ENCODE measurements at regions not wholly inside any gene's neighbourhood (a gene's known extent, or its start where the extent isn't known, plus 50 kb on each side); places are given as distances from the start of the nearest gene placed in this dataset.

- Histone ChIP-seq H3K27me3 (ENCODE audit: insufficient read depth, low read length) (no peaks in the 10 kb centered on the region), H2BK15ac (ENCODE audit: low read depth, low read length) (no peak overlapping the region), H3K9ac (ENCODE audit: extremely low read depth, insufficient read length, low read length) (no peak overlapping the region), H3K18ac (ENCODE audit: insufficient read length, low read depth, low read length) (no peak overlapping the region), H2BK20ac (ENCODE audit: low read depth, low read length, poor library complexity, severe bottlenecking) (no peak overlapping the region), H4K8ac (replicated peaks; ENCODE audit: insufficient read length, low read depth, low read length) (no peak overlapping the region), H3K79me2 (ENCODE audit: insufficient read depth, low read length) (0 out of 2 replicates have a peak, but pooled peaks cover 2% of the 10 kb centered on the region), H3K4me2 (ENCODE audit: insufficient read depth, insufficient read length, low read length) (no peak overlapping the region), H4K91ac (ENCODE audit: insufficient read length, low read depth, low read length) (no peak overlapping the region), H3K14ac (ENCODE audit: insufficient read depth, low read length) (no peak overlapping the region), H2BK5ac (ENCODE audit: insufficient read length, low read length) (no peak overlapping the region), H2AFZ (ENCODE audit: low read length) (no peak overlapping the region), H3K4me1 (ENCODE audit: insufficient read depth, low read length) (no peaks in the 10 kb centered on the region), H3K23ac (ENCODE audit: insufficient read length, low read depth, low read length) (no peak overlapping the region), H4K5ac (ENCODE audit: insufficient read length, low read depth, low read length) (no peak overlapping the region), H2AK5ac (ENCODE audit: insufficient read length, low read length) (no peak overlapping the region), H4K20me1 (ENCODE audit: control insufficient read depth, insufficient read depth, insufficient read length) (no peaks in the 10 kb centered on the region), H3K9me3 (ENCODE audit: control insufficient read depth, low read depth, low read length) (no peaks in the 10 kb centered on the region), H3K23me2 (ENCODE audit: insufficient read length, low read depth, low read length, poor library complexity, severe bottlenecking) (no peaks in the 10 kb centered on the region), H3K56ac (ENCODE audit: insufficient read length, low read depth, low read length) (no peak overlapping the region), H3K4ac (ENCODE audit: low read depth, low read length) (no peak overlapping the region), H2BK12ac (ENCODE audit: insufficient read length, low read depth, low read length) (no peak overlapping the region), H2BK120ac (ENCODE audit: low read depth, low read length, poor library complexity, severe bottlenecking) (no peak overlapping the region), H3K27ac (ENCODE audit: insufficient read length, low read depth, low read length) (no peak overlapping the region), H3T11ph (ENCODE audit: low read length) (no peak overlapping the region), H3K79me1 (ENCODE audit: insufficient read depth, low read depth, low read length, poor library complexity, severe bottlenecking) (no peaks in the 10 kb centered on the region)
- Mint-ChIP-seq H3K4me3 (no peak overlapping the region), H3K36me3 (ENCODE audit: insufficient read depth in 1 of 3, low read depth in 3 of 3) (peaks cover 0 to 7% (median 2%) of the 10 kb centered on the region in 3 experiments; a peak in 3 of 7 replicates), H3K27ac (no peak overlapping the region), H3K4me1 (peaks cover 4 to 9% of the 10 kb centered on the region in 2 experiments; a peak in 3 of 4 replicates), H3K27me3 (ENCODE audit: low read depth) (no peaks in the 10 kb centered on the region), H3K9me3 (peaks cover 0 to 4% of the 10 kb centered on the region in 2 experiments; a peak in 3 of 5 replicates)
- DNase-seq: no peak
- no CpG with 5 or more reads among the region's 2 CpGs for WGBS (ENCODE audit: extremely low coverage, insufficient read length, low lambda C conversion rate)
- TF ChIP-seq CTCF (conservative IDR thresholded peaks at IDR 0.05): no peak
Measured at GRCh38 chr10:6912021-6912420, 331.9 kb upstream of the PRKCQ start.

Data from H9 (cell line).